IPS-15b (cell line): ENCODE measurements at regions not wholly inside any gene's neighbourhood (a gene's known extent, or its start where the extent isn't known, plus 50 kb on each side); places are given as distances from the start of the nearest gene placed in this dataset.
"Not testable (repeated sequence)": the region's sequence is repeated elsewhere in the genome, so short reads cannot be mapped to it uniquely, and the experiment has no call there.

Experiments
- H3K27me3 ChIP-seq: one replicate; pipeline ENCODE4 v1.6.1; 2013; ENCODE audit warnings: low read length; ENCODE audit not compliant: control insufficient read depth, insufficient read depth
- H3K36me3 ChIP-seq: one replicate; pipeline ENCODE4 v1.6.1; 2013; ENCODE audit warnings: low read length; ENCODE audit not compliant: control insufficient read depth, insufficient read depth
- H3K4me1 ChIP-seq: one replicate; pipeline ENCODE4 v1.6.1; 2013; ENCODE audit warnings: mild to moderate bottlenecking, low read length; ENCODE audit not compliant: control insufficient read depth, insufficient read depth
- H3K4me3 ChIP-seq: one replicate; pipeline ENCODE4 v1.5.1; 2013; ENCODE audit warnings: low read depth, low read length
- H3K9ac ChIP-seq: one replicate; pipeline ENCODE4 v1.6.1; 2013; ENCODE audit warnings: low read depth, mild to moderate bottlenecking, low read length
- H3K9me3 ChIP-seq: one replicate; pipeline ENCODE4 v1.6.1; 2013; ENCODE audit warnings: mild to moderate bottlenecking, low read length; ENCODE audit not compliant: control insufficient read depth, insufficient read depth

DNA sequence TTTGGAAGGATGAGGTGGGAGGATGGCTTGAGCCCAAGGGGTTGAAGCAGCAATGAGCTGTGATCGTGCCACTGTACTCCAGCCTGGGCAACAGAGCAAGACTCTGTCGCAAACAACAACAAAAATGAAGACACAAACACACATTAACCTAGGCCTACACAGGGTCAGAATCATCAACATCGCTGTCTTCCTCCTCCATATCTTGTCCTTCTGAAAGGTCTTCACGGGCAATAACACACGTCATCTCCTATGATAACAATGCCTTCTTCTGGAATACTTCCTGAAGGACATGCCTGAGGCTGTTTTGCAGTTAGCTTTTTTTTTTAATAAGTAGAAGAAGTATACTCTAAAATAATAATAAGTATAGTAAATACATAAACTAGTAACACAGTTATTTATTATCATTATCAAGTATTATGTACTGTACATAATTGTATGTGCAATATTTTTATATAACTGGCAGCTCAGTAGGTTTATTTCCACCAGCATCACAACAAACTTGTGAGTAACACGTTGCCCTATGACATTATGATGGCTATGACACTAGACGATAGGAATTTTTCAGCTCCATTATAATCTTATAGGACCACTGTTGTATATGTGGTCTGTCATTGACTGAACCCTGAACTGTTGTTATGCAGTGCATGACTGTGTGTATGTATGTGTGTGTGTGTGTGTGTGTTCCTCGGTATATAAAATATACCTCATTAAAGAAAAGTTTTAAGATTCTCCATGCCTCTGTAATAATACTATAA, 69.2 kb upstream of the MAML3 start:
- Histone ChIP-seq H3K4me1 (peaks cover 10% of the 10 kb centered on the region), H3K36me3 (no peaks in the 10 kb centered on the region), H3K4me3 (no peak overlapping the region), H3K9ac (no peak overlapping the region), H3K27me3 (no peaks in the 10 kb centered on the region), H3K9me3 (no peaks in the 10 kb centered on the region)

DNA sequence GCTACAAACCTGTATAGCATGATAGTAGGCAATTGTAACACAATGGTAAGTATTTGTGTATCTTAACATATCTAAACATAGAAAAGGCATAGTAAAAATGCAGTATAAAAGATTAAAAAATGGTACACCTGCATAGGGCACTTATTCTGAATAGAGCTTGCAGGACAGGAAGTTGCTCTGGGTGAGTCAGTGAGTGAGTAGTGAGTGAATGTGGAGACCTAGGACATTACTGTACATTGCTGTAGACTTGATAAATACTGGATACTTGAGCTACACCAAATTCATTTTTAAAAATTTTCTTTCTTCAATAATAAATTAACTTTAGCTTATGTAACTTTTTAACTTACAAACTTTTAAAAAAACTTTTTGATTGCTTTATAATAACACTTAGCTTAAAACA, 68.2 kb upstream of the MAML3 start:
- no peaks in the 10 kb centered on the region for H3K9me3 ChIP-seq
- H3K36me3 ChIP-seq: no peaks in the 10 kb centered on the region
- no peaks in the 10 kb centered on the region for H3K27me3 ChIP-seq
- H3K9ac ChIP-seq: no peak overlapping the region
- peaks cover 7% of the 10 kb centered on the region for H3K4me1 ChIP-seq
- H3K4me3 ChIP-seq: no peak overlapping the region

DNA sequence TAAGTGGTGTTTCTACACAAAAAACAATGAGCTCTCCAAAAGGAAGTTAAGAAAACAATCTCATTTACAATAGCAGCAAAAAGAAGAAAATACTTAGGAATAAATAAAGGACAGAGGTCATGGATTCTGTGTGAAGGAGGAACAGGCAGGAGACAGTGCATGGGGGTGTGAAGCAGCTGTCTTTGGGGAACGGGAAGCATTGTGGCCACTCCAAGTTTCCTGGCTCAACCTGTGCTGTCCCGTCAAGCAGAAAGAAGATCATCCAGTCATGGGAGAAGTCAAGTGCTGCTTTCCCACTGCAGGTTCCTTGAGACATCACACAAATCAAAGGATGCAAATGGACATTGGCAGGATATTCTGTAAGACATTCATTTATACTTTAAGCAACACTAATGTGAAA, 66.1 kb upstream of the MAML3 start:
- Histone ChIP-seq H3K4me3 (no peak overlapping the region), H3K9ac (no peak overlapping the region)

DNA sequence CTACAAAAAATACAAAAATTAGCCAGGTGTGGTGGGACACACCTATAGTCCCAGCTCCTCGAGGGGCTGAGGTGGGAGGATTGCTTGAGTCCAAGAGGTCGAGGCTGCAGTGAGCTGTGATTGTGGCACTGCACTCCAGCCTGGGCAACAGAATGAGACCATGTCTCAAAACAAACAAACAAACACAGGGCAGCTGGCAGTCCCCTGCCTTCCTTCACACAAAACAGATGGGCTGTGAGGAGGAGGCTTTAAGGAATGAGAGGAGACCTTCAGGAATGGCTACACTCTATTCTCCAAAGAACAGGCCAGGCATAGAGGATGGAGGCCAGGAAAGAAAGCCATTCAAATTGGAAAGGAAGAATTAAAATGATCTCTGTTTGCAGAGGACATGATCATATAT, 65.6 kb upstream of the MAML3 start:
- H3K9ac ChIP-seq: no peak overlapping the region
- peaks cover 5% of the 10 kb centered on the region for H3K4me1 ChIP-seq
- no peaks in the 10 kb centered on the region for H3K27me3 ChIP-seq
- no peaks in the 10 kb centered on the region for H3K36me3 ChIP-seq
- H3K4me3 ChIP-seq: no peak overlapping the region
- H3K9me3 ChIP-seq: no peaks in the 10 kb centered on the region

More for the DNA sequence above, 66.1 kb upstream of the MAML3 start:
- Histone ChIP-seq H3K4me1 (peaks cover 5% of the 10 kb centered on the region), H3K36me3 (no peaks in the 10 kb centered on the region), H3K27me3 (no peaks in the 10 kb centered on the region), H3K9me3 (no peaks in the 10 kb centered on the region)

DNA sequence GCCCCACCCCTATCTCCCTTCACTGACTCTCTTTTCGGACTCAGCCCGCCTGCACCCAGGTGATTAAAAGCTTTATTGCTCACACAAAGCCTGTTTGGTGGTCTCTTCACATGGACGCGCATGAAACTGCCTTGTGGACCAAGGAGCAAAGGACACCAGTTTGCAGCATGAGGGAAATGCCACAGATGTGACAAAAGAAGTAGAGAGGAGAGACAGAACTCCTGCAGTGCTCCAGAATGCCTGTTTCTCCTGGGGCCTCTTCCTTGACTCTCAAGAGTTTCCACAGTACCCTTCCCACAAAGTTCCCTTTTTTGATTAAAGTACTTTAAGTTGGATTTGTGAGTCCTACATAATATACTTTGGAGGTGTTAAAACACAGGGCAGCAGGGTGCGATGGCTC, 65.1 kb upstream of the MAML3 start:
- H3K27me3 ChIP-seq, H3K4me1 ChIP-seq, H3K4me3 ChIP-seq, H3K9me3 ChIP-seq, H3K36me3 ChIP-seq, H3K9ac ChIP-seq: not testable (repeated sequence)

- Histone ChIP-seq H3K27me3 (no peaks in the 10 kb centered on the region), H3K9ac (no peak overlapping the region), H3K4me1 (peaks cover 4% of the 10 kb centered on the region), H3K36me3 (no peaks in the 10 kb centered on the region), H3K4me3 (no peak overlapping the region), H3K9me3 (no peaks in the 10 kb centered on the region)
These were observed 59.8 kb upstream of the MAML3 start for GRCh38 chr4:140213749-140214148.

- H3K4me3 ChIP-seq: no peak overlapping the region
- no peak overlapping the region for H3K9ac ChIP-seq
- H3K4me1 ChIP-seq: peaks cover 4% of the 10 kb centered on the region
- H3K36me3 ChIP-seq: no peaks in the 10 kb centered on the region
- H3K27me3 ChIP-seq: no peaks in the 10 kb centered on the region
- no peaks in the 10 kb centered on the region for H3K9me3 ChIP-seq
These were observed 59.1 kb upstream of the MAML3 start for GRCh38 chr4:140213116-140213515.

DNA sequence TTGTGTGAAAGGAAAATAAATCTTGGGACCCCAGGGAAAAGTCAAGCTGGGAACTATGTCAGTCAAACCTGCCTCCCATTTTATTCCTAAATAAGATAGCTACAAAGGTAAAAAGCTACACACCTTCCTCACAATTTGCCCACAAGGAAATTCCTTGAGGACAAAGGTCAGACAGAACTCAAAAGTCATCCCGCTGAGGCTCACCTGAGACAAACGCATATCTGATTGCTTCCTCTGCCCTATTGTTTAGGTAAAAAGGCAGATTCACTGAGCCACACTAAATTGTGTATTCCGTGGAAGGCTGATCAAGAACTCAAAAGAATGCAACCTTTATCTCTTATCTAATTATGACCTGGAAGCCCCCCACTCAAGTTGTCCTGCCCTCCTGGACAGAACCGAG, 58.7 kb upstream of the MAML3 start:
- H3K4me1 ChIP-seq: peaks cover 4% of the 10 kb centered on the region
- no peak overlapping the region for H3K4me3 ChIP-seq
- no peaks in the 10 kb centered on the region for H3K9me3 ChIP-seq
- H3K36me3 ChIP-seq: no peaks in the 10 kb centered on the region
- H3K27me3 ChIP-seq: no peaks in the 10 kb centered on the region
- no peak overlapping the region for H3K9ac ChIP-seq

DNA sequence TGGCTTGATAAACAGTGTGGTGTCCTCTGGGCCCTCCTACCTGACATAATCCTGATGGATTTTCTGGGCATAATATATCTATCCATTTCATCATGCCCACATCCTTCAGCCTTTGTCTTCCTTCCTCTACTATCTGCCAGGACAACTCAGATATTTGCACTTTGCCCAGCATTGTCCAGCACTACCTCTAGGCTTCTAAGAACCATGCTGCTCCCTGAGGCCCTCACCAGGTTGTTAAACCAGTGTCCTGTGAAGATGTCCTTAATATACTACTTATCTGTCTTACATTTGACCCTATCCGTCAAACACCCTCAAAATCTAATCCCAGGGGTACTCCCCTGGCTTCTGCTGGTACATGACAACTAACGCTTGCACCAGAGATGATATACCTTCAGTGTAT, 58.2 kb upstream of the MAML3 start:
- Histone ChIP-seq H3K9ac (no peak overlapping the region), H3K9me3 (no peaks in the 10 kb centered on the region), H3K4me3 (no peak overlapping the region), H3K36me3 (no peaks in the 10 kb centered on the region), H3K27me3 (no peaks in the 10 kb centered on the region), H3K4me1 (peaks cover 4% of the 10 kb centered on the region)

- Histone ChIP-seq H3K4me1 (peaks cover 4% of the 10 kb centered on the region), H3K36me3 (no peaks in the 10 kb centered on the region), H3K9ac (no peak overlapping the region), H3K4me3 (no peak overlapping the region), H3K9me3 (no peaks in the 10 kb centered on the region), H3K27me3 (no peaks in the 10 kb centered on the region)
These were observed 57.7 kb upstream of the MAML3 start for GRCh38 chr4:140211693-140212092.

DNA sequence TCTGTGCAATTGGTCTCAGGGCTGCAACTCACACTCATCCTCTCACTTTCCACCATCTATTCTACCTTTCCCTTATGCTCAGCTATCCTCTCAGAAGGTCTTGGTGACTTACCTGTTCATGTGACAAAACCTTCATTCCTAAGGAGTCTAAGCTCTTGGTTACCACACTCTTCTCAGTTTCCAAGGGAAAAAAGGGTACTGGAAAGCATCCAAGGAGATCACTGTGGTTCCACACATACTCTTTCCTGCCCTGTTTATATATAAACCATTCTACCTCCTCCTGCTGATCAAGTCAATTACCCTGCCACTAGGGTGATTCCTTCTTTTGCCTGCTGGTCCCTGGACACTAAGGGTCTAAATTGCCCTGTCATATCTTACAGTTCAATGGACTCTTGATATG, 57.2 kb upstream of the MAML3 start:
- Histone ChIP-seq H3K27me3 (no peaks in the 10 kb centered on the region), H3K9me3 (no peaks in the 10 kb centered on the region), H3K4me1 (peaks cover 4% of the 10 kb centered on the region), H3K4me3 (no peak overlapping the region), H3K9ac (no peak overlapping the region), H3K36me3 (no peaks in the 10 kb centered on the region)

DNA sequence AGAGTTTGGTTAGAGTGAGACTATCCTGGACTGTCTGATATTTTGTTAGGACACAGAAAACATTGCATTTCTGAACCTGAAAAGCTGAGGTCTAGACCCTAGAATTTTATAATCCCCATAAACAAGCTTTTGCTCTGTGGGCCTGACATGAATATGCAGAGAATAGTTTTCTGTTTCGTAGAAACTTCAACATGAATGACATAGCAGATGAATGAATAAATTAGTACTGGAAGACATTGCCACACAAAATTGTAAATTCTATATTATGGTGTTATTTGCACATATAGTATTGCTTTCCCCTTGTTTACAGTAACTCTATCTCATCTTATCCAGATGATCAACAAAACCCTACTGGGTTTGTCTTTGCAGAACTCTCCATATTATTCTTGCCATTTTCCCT, 54.9 kb upstream of the MAML3 start:
- no peaks in the 10 kb centered on the region for H3K36me3 ChIP-seq
- H3K4me3 ChIP-seq: no peak overlapping the region
- H3K9me3 ChIP-seq: no peaks in the 10 kb centered on the region
- no peaks in the 10 kb centered on the region for H3K27me3 ChIP-seq
- H3K9ac ChIP-seq: no peak overlapping the region
- H3K4me1 ChIP-seq: peaks cover 4% of the 10 kb centered on the region
